Chondrocyte (in vitro differentiated cells): ENCODE measurements at regions not wholly inside any gene's neighbourhood (a gene's known extent, or its start where the extent isn't known, plus 50 kb on each side); places are given as distances from the start of the nearest gene placed in this dataset.

Experiments used
- DNase-seq: peaks from one replicate; pipeline ENCODE4 v3.0.0; 2021; ENCODE audit warnings: mixed read lengths, low spot score
- H3K27ac Mint-ChIP-seq: one replicate; pipeline ENCODE4 v1.8.0; 2021; ENCODE audit warnings: mild to moderate bottlenecking, moderate library complexity, mixed read lengths; ENCODE audit not compliant: unreplicated experiment
- H3K27me3 Mint-ChIP-seq: 2 replicates; pipeline ENCODE4 v1.8.0; 2021; ENCODE audit warnings: low read depth, mixed read lengths
- H3K36me3 Mint-ChIP-seq: 2 replicates; pipeline ENCODE4 v1.8.0; 2021; ENCODE audit warnings: low read depth, mixed read lengths
- H3K4me1 Mint-ChIP-seq: 2 replicates; pipeline ENCODE4 v1.8.0; 2021; ENCODE audit warnings: low read depth, mild to moderate bottlenecking, mixed read lengths
- H3K4me3 Mint-ChIP-seq: one replicate; pipeline ENCODE4 v1.8.0; 2021; ENCODE audit warnings: mild to moderate bottlenecking, moderate library complexity, mixed read lengths; ENCODE audit not compliant: unreplicated experiment
- H3K9me3 Mint-ChIP-seq: 2 replicates; pipeline ENCODE4 v1.8.0; 2021; ENCODE audit warnings: low read depth, mixed read lengths
- CTCF ChIP-seq: fragments of 200-600 bp; sonication (generic); IDR thresholded peaks from 2 replicates; pipeline ENCODE4 v1.5.0; 2021; ENCODE audit warnings: antibody characterized with exemption, mild to moderate bottlenecking, moderate library complexity

- Mint-ChIP-seq H3K4me3 (no peak overlapping the region), H3K9me3 (peaks cover 12% of the 10 kb centered on the region), H3K4me1 (no peaks in the 10 kb centered on the region), H3K27me3 (peaks cover 20% of the 10 kb centered on the region), H3K36me3 (peaks cover 2% of the 10 kb centered on the region), H3K27ac (no peak overlapping the region)
- no peak for TF ChIP-seq CTCF
- DNase-seq: no peak
Measured at GRCh38 chr11:101661559-101661958, 77.8 kb upstream of the TRPC6 start.
